HG02588 (cell line): ENCODE measurements at regions not wholly inside any gene's neighbourhood (a gene's known extent, or its start where the extent isn't known, plus 50 kb on each side); places are given as distances from the start of the nearest gene placed in this dataset.
A peak's percentile ranks its signal among the peaks of the same experiment; 100 is the strongest.

Source experiments
- ATAC-seq: cut with Tn5 transposase; IDR thresholded peaks from one replicate; pipeline ENCODE4 v1.9.1; 2021; ENCODE audit warnings: mild to moderate bottlenecking, moderate library complexity; ENCODE audit not compliant: unreplicated experiment

GRCh38 chr6:95777338-95777737 lies 200.0 kb downstream of the MANEA start:
- ATAC-seq = no peak

GRCh38 chr6:95780037-95780436 lies 202.7 kb downstream of the MANEA start:
- ATAC-seq = no peak

GRCh38 chr6:95784019-95784418 lies 206.7 kb downstream of the MANEA start:
- ATAC-seq = no peak

- peak; percentile 77 for ATAC-seq
Observed at GRCh38 chr6:95784869-95785268, 207.5 kb downstream of the MANEA start.

GRCh38 chr6:95785785-95786184 lies 208.4 kb downstream of the MANEA start:
- no peak for ATAC-seq

- ATAC-seq = no peak
Observed at GRCh38 chr6:95786802-95787201, 209.5 kb downstream of the MANEA start.

GRCh38 chr6:95790787-95791186 lies 213.5 kb downstream of the MANEA start:
- no peak for ATAC-seq

- no peak for ATAC-seq
Observed at GRCh38 chr6:95794749-95795148, 217.4 kb downstream of the MANEA start.

- no peak for ATAC-seq
Observed at GRCh38 chr6:95795927-95796326, 218.6 kb downstream of the MANEA start.

GRCh38 chr6:95797054-95797453 lies 218.7 kb upstream of the FUT9 start:
- ATAC-seq = no peak

GRCh38 chr6:95802978-95803377 lies 212.8 kb upstream of the FUT9 start:
- no peak for ATAC-seq

GRCh38 chr6:95803889-95804288 lies 211.9 kb upstream of the FUT9 start:
- ATAC-seq = no peak

GRCh38 chr6:95804847-95805541 lies 210.8 kb upstream of the FUT9 start:
- ATAC-seq = no peak

GRCh38 chr6:95805699-95806098 lies 210.1 kb upstream of the FUT9 start:
- ATAC-seq = no peak

GRCh38 chr6:95815389-95816056 lies 200.3 kb upstream of the FUT9 start:
- ATAC-seq = no peak

GRCh38 chr6:95819461-95819860 lies 196.3 kb upstream of the FUT9 start:
- ATAC-seq = no peak

- ATAC-seq = no peak
Observed at GRCh38 chr6:95819939-95820338, 195.8 kb upstream of the FUT9 start.

GRCh38 chr6:95830859-95831557 lies 184.8 kb upstream of the FUT9 start:
- no peak for ATAC-seq

GRCh38 chr6:95837890-95838289 lies 177.9 kb upstream of the FUT9 start:
- no peak for ATAC-seq

- ATAC-seq = no peak
Observed at GRCh38 chr6:95841560-95841959, 174.2 kb upstream of the FUT9 start.

- ATAC-seq = no peak
Observed at GRCh38 chr6:95846652-95847051, 169.1 kb upstream of the FUT9 start.

GRCh38 chr6:95847061-95847460 lies 168.7 kb upstream of the FUT9 start:
- no peak for ATAC-seq
